ENCODE measurements at regions not wholly inside any gene's neighbourhood (a gene's known extent, or its start where the extent isn't known, plus 50 kb on each side); places are given as distances from the start of the nearest gene placed in this dataset.
"Not testable (repeated sequence)": the region's sequence is repeated elsewhere in the genome, so short reads cannot be mapped to it uniquely, and the experiment has no call there.

DNA sequence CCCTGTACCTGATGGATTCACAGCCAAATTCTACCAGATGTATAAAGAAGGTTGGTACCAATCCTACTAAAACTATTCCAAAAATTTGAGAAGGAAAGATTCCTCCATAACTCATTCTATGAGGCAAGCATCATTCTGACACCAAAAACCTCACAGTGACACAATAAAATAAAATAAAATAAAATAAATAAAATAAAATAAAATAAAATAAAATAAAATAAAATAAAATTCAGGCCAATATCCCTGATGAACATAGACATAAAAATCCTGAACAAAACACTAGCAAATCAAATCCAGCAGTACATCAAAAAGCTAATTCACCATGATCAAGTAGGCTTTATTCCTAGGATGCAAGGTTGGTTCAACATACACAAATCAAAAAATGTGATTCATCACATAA lies 108.1 kb downstream of the PROX1 start:
- not testable (repeated sequence) for DNase-seq

DNA sequence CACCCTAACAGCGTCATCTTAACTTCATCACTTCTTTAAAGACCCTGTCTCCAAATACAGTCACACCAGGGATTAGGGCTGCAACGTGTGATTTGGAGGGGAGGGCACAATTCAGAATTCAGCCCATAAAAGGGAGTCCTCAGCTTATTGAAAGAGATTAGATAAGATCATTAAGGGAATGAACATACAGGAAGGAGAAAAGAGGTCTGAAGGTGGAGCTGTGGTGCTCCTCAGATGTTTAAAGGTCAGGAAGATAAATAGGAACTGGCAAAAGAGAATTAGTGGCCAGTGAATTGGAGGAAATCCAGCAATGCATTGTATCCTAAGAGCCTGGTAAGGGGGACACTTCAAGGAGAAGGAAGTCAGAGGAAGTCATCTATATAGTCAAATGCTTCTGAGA lies 113.5 kb downstream of the PROX1 start:
- DNase-seq, result no peak

DNA sequence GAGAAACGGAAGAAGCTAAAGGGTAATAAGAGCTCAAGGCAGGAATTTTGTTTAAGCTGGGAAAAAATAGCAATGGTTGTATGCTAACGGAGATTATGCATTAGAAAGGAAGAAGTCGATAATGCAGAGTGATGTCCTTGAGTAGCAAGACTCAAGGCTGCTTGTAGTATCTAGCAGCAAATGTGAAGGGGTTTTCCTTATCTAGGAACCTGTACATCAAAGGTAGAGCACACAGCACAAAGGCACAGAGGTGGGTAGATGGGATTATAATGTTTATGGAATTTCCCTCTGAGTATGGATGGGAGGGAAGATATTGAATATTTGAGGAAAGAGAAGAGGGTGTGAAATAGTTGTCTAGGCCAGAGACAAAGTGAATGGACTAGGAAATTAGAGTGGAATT lies 114.1 kb downstream of the PROX1 start:
- no peak for DNase-seq

DNA sequence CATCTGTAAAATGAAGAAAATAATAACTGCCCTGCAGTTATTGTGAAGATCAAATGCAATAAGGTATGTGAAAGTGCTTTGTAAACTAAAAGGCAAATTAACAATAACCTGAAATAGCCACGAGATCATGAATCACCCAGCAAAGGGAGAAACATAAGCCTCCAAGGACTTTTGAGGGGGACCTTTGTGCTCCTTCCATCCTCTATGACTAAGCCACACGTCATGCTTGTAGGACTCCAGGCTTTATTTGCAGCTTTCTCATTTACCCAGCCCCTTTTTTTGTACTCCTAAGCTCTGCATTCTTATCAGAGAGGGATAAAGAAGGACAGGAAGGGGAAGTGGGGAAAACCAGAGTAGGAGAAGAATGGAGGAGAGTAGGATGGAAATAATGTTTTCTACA lies 115.1 kb downstream of the PROX1 start:
- DNase-seq, result no peak

DNA sequence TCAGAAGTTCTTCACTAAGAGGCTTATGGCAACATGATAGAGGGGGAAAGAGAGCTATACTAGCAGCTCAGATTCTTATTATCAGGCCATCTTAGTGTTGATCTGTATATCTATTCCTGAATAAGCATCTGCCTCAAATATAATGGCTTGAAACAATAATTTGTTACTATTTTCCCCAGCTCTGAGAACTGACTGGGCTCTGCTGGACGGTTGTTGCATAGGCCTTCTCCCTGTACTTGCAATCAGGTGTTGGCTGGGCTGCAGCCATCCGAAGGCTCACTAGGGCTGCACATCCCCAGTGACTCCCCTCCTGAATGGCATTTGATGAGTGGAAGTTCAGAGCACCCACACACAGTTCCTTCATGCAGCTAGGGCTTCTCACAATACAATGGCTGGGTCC lies 116.0 kb downstream of the PROX1 start:
- no peak for DNase-seq

DNA sequence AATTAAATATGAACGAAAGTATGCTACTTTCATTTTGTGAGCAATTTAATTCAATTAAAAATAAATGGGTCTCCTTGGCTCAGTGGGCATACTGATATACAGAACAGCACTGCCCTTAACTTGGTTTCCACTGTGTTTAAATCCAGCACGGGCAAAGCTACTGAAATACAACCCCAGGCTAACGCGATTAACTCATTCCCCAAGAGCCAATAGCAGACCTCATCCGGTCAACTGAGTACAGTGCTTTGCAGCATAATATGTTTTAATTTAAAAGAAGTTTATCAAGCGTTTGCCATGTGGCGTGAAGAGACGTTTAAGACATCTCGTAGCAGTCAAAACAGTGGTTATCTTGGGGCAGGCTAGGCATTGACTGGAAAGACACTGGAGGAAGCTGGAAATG lies 118.6 kb downstream of the PROX1 start:
- DNase-seq, result no peak

DNA sequence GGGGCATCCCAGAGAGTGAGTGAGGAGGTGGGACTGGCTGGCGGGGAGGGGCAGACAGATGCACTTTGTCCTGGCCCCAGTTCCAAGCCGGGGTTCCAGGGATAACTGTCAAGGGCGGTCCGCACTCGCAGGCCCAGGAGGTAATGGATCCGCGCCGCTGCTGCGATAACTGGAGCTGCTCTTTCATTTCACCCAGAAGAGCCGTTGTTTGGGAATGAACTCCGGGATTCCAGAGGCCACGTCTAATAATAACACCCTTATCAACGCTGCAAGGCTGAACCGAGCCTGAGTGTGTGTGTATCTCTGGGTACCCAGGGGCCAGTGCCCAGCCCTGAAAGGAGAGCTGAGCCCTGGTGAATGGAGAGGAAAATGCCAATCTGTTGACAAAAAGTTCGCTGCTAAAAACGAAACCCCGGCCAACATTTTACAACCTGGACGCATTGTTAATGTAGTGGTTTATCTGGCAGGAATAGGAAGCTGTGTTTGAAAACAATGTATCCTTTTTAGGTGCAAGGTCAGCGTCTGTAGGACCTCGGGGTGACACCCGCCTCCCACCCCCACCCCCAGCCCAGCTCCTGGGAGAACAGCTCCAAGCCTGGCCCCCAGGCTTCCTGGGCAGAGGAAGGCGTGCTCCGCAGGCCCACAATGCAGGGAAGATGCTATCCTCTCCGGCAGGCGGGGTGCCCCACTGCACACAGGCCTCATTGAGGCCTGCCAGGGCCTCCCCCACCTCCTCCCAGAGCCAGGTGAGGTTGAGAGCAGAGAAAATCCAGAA lies 119.7 kb downstream of the PROX1 start:
- no peak for DNase-seq

DNA sequence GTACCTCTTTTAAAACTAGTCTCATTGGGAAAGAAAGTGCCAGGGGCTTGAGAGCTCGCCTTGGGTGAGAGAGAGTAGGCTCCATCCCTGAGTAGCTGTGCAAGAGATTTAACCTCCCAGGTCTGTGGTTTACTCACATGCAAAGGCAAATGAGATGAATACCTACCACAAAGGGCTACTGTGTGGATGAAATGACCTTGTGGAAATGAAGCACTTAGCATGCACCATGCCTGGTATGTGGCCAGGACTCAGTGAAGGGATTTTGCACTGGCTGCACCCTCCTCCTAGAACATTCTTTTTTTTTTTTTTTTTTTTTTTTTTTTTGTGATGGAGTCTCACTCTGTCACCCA lies 120.3 kb downstream of the PROX1 start:
- no peak for DNase-seq

DNA sequence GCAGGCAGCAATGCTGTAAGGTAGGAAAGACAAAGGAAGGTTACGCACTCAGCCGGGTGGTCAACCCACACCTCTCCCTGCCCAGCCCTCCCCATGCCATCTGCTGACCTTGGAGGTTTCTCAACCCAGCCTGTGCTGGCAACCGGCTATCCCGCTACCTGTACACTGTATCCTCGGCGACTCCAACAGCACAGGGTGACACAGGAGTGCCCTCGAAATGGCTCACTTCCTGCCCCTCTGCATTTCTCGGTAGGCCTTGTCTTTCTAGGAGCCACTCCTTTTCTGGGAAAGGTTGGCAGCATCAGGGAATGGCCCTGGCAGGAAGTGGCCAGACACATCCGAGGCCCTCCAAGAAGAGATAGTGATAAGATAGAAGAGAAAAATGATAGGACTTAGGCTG lies 124.0 kb downstream of the PROX1 start:
- no peak for DNase-seq

DNA sequence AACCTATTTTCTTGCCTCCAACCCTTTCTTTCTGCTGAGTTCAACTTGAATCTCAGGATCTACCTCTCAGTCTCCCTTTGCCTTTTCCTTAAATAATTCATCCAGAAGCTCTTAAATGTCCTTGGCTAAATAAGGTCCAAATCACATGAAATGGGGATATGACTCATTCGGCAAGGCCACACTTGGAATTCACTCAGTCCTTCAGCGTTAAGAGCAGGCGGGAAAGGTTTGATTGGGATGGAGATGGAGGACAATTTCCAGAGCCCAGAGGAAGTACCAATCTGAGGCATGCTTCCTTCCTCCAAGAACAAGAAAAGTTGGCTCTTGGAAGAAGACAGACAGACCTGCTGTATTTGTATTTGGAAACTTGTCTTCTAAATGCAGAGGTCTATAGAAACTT lies 128.5 kb downstream of the PROX1 start:
- no peak for DNase-seq

DNA sequence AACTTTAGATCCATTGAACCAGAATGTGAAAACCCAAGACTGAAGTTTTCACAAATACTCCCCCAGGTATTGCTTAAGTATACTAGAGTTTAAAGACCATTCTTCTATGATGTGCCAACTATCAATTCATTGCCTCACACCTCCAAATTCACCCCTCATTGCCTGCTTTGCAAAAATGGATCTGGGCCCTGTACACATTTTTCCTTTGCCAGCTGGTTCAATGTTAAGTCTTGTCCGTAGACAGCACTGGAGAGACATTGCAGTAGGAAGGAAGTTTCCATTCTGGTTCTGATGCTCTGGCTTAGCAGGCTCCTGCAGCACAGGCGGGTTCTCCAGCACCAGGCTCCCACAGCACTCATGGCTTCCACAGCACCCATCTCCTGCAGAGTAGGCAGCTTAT lies 130.0 kb downstream of the PROX1 start:
- no peak for DNase-seq

DNA sequence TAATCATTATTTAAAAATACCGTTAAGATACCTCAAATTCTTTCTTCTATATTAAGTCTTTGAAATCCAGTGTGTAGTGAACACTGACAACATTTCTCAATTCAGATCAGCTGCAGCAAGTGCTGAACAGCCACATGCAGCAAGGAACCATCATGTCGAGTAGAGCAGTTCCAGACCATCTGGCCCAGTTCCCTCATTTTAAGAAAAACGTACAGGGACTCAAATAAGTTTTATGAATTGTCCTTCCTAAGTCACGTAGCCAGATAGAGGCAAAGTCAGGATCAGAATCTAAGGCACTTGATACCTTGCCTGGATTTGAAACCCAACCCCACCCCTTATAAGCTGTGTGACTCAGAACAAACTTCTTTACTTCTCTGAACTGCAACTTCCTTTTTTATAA lies 132.4 kb downstream of the PROX1 start:
- DNase-seq, result no peak

DNA sequence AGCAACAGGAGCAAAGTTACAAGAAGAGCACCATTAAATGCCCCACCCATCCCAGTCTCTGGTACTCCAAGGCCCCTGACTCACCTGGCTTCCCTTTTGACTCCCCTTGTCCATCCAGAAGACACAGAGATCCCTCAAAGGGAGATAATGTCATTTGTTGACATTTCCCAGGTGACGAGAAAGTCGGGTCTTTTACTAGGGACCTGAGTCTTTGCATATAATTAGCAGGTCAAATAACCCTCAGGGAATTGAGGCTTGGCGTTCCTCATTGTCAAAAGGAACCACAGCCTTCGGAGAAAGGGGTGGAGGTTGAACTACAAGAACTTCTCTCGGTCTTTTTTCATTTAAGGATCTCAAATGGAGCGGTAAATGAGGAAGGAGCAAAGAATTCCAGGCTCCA lies 133.2 kb downstream of the PROX1 start:
- DNase-seq, result no peak

DNA sequence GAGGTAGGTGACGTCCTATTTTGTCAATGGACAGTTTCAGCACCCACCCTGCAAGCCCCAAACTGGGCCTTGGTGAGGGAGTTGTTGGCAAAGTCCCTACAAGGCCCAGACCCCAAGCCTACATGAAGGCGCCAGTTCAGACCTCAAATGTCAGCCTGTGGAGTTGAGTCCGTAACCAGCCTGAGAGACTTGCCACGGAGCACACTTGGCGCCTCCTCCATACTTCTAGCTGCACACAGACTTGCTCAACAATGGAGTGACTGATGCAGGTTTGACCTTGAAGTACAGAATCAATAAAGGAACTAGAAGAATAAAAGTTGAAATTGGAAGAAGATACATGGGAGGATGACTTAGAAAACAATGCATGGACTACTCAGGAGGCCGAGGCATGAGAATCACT lies 134.3 kb downstream of the PROX1 start:
- no peak for DNase-seq

DNA sequence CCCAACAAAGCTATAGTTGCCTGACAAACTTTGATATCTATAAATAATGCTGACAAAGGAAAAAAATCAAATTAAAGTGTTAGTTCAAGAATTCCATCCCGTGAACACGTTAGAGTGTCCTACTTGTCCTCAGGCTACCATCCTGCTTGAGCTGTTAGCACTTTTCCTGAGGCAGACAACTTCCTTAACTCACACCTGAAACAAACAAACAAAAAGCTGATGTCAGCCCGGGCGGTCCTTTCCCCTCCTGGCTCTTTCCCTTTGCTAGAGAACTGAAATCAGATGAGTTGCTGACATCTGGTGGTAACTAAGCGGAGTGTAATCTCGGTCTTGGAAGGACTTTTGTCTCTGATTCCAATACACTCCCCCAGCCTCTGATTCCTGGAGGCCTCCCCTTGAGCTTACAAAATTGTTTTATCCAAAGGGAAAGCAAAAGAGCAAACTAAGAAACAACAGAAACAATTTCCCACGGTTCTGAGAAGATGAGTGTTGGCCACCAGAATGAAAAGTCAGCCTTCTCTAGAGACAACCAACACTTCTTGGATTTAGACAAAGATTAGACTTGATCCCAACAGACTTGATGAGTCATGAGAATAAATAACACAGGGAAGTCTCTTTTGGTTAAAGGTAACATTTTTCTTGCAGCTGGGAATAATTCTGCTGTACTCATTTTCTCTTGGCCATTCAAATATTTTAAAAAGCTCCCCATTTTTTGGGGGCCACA lies 135.4 kb downstream of the PROX1 start:
- peak; percentile 2 to 5 for DNase-seq

DNA sequence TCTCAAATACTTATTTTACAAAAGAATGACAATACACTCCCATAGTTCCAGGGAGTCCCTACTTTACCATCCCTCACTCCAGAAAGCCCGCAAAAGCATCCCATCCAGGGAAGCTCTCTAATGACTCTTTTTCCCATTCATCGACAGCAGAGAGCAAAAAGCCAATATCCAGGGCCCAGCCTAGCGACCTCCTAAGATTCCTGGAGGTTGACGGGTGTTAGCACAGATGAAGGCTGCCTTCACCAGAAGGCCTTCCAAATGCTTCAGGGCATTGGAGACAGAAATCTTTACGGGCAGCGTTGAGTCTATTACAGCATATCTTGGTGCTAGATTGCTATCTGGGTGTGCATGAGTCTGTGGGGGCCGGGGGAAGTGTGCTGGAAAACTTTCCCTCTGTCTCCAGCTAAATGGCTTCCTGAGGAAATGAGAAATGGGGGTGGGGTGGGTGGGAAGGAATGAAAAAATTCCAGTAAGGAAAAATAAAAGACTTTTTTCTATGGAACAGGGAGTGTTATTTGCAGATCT lies 136.6 kb downstream of the PROX1 start:
- no peak for DNase-seq

DNA sequence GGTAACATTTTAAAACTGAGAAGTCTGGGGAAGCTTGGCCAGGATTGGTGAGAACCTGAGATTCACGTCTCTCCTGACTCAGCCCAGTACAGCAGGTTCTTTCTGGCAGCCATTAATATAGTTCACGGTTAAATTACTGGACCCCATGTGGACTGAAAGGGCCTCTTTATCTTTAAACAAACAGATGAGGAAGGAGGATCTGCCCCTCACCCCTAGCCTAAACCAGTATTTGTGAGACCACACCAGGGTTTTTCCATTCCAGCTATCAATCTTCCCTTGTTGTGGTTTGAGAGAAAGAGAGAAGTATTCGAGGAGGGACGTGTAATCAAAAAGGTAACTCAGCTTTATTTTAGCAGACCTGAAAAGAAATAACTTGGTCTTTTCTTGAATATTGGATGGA lies 137.1 kb downstream of the PROX1 start:
- DNase-seq, result no peak

DNA sequence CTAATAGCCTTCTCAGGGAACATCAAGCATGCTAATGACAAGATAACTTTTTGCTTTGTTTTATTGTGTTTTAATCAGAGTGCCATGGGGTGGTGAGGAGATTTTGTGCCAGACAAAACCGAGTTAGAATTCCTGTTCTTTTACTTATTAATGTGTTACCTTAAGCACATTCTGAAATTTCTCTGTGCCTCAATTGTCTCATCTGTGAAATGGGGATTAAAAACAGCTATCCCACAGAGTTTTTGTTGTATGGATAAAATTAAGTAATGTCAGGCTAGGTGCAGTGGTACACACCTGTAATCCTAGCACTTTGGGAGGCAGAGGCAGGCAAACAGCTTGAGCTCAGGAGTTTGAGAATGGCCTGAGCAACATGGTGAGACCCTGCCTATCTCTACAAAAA lies 138.0 kb downstream of the PROX1 start:
- no peak for DNase-seq

DNA sequence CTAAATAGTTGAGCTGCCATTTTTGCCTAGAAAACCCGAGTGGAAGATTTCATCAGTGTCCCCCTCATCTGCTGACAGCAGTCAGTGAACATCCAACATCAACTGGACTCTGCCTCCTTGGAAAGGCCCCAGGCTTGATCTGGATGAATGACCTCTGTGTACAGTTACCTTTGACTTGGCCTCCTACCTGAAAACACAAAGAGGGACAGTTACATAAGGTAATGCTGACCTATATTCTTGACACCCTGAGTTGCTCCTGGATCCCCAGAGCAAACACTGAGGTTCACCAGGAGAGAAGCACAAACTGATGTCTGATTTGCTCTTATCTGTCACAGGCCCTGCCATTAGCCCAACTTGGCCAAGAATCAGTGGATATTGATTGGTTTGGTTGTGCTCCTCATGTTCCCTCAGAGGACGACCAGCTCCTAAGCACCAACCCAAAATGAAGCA lies 138.9 kb downstream of the PROX1 start:
- no peak for DNase-seq

DNA sequence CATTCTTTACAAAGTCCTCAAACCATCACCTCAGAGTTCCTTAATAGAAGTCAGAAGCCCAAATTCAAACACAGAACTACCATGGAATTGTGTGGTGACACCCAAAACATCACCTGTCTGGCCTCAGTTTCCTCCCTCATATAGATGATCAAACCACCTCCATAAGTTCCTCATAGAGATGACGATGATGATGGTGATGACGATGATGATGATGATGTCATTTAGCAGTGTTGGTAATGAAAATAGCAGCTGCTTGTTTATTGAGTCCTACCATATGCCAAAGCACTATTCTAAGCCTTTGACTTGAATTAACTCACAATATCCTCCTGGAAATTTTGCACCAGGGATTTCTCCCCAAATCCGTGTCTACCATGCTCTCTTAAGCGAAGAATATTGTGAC lies 139.9 kb downstream of the PROX1 start:
- DNase-seq, result no peak

DNA sequence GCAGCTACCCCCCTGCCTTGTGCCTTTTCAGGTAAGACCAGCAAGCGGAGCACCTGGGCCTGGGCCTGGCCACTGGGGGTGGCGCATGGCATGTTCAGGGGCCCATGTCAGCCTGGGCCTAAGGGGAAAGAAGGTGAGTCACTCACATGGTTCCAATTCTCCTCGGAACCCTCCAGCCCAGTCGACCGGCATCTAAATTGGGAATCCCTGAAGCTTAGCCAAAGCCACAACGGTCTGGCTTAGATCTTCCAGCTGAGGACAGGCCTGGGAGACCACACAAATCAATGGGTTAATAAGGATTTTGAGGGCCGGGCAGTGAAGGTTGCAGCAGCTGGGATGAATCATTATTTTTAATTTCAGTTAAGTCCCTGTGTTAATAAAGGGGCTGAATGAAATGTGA lies 145.1 kb upstream of the SMYD2 start:
- DNase-seq, result no peak

DNA sequence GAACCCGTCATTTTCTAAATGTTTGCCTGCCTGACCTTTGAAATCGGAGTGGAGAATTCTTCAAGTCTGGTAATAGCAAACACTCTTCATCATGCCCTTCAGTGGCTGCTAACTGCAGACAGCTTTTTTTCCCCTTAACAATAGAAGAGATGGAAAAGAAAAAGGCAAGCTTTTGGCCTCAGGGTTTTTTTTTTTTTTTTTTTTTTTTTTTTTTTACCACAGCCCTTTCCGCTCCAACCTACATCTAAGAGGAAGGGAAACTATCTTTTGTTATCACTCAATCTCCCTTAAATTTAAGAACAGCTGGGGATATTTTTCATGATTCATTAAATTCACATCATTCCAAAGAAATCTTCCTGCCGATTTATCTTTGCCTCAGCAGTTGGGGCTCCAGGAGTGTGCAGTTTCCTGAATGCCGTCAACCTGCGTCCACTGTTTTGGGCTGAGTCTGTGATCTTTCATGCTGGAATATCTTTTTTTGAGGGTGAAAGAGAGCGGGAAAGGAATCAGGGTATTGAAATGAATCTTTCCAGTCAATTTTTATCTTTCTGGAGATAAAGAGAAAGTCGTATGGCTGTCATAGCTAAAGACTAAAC lies 144.5 kb upstream of the SMYD2 start:
- no peak for DNase-seq

DNA sequence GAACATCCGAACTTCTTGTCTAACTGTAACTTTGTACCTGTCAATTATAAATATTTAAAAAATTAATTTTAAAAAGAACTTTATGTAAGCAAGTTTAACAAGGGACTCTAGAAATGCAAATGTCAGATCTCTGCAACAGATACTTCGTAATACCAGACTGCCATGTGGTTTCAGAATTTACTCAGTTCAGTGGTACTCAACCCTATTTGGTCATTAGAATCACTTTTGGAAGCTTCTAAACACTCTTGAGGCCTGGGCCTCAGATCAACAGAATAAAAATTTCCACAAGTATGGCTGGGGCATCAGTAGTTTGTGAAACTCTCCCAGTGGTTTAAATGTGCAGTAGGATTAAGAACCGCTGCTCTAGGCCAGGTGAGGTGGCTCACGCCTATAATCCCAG lies 139.5 kb upstream of the SMYD2 start:
- DNase-seq, result no peak

Data from activated CD4-positive, alpha-beta T cell treated with anti-CD3 and anti-CD28 coated beads, Interleukin-2, amount 50 U/mL, for 4 hours (primary cell).